ENCODE measurements at regions not wholly inside any gene's neighbourhood (a gene's known extent, or its start where the extent isn't known, plus 50 kb on each side); places are given as distances from the start of the nearest gene placed in this dataset.

DNA sequence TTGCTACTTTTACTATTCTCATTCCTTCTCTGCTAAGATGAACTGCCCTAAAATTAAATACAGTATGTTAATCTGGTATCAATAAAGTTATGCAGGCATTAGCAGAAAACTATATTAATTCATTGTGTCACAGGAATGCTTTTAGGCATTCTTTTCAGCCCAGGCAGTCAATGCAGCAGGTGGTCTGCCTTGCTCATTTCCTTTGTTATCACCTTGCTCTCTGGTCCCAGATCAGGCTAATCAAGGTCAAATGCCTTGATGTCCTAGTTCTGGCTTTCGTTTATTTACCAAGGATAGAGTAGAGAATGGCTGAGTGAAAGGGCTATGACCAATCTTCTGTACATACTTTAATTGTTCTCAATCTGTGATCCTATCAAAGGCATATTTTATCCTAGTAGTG lies 1023.6 kb downstream of the TMEM182 start:
- Histone ChIP-seq H3K9me3 (ENCODE audit: control insufficient read depth, low read length) (no peaks in the 10 kb centered on the region), H3K9ac (ENCODE audit: low read length) (no peak overlapping the region), H3K4me3 (ENCODE audit: low read length) (no peak overlapping the region), H3K36me3 (ENCODE audit: control insufficient read depth, insufficient read depth, low read length, severe bottlenecking) (no peaks in the 10 kb centered on the region), H3K27me3 (replicated peaks; ENCODE audit: control insufficient read depth, insufficient read depth, low read length) (no peaks in the 10 kb centered on the region), H3K4me1 (ENCODE audit: control insufficient read depth, insufficient read depth, low read length) (no peaks in the 10 kb centered on the region)
- no peak for DNase-seq (ENCODE audit: low read depth)

- no peak for DNase-seq (ENCODE audit: low read depth)
- Histone ChIP-seq H3K9me3 (ENCODE audit: control insufficient read depth, low read length) (no peaks in the 10 kb centered on the region), H3K27me3 (replicated peaks; ENCODE audit: control insufficient read depth, insufficient read depth, low read length) (no peaks in the 10 kb centered on the region), H3K9ac (ENCODE audit: low read length) (no peak overlapping the region), H3K4me1 (ENCODE audit: control insufficient read depth, insufficient read depth, low read length) (no peaks in the 10 kb centered on the region), H3K4me3 (ENCODE audit: low read length) (no peak overlapping the region), H3K36me3 (ENCODE audit: control insufficient read depth, insufficient read depth, low read length, severe bottlenecking) (no peaks in the 10 kb centered on the region)
Observed at GRCh38 chr2:103785956-103786355, 1024.1 kb downstream of the TMEM182 start.

DNA sequence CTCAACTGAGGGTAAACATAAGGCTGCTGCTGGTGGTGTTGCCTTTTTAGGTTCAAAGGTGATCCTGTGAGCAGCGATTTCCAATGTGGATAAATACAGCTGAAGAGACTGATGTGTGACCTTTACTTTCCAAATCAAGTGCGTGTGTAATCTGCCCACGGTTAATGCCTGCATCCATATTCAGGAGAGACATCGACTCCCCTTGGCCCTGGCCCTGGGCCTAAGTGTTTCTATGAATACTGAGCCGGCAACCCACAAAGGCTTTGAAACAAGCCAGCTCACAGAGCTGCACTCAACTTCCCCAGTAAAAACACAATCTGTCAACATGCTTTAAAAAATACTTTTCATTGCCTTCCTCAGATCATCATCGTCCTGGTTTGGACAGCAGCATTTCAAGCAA lies 1026.6 kb downstream of the TMEM182 start:
- Histone ChIP-seq H3K36me3 (ENCODE audit: control insufficient read depth, insufficient read depth, low read length, severe bottlenecking) (no peaks in the 10 kb centered on the region), H3K27me3 (replicated peaks; ENCODE audit: control insufficient read depth, insufficient read depth, low read length) (no peaks in the 10 kb centered on the region), H3K9me3 (ENCODE audit: control insufficient read depth, low read length) (no peaks in the 10 kb centered on the region), H3K4me3 (ENCODE audit: low read length) (no peak overlapping the region), H3K9ac (ENCODE audit: low read length) (no peak overlapping the region), H3K4me1 (ENCODE audit: control insufficient read depth, insufficient read depth, low read length) (no peaks in the 10 kb centered on the region)
- no peak for DNase-seq (ENCODE audit: low read depth)

- no peaks in the 10 kb centered on the region for H3K4me1 ChIP-seq (ENCODE audit: control insufficient read depth, insufficient read depth, low read length)
Observed at GRCh38 chr2:103788951-103789350, 1027.1 kb downstream of the TMEM182 start.

DNA sequence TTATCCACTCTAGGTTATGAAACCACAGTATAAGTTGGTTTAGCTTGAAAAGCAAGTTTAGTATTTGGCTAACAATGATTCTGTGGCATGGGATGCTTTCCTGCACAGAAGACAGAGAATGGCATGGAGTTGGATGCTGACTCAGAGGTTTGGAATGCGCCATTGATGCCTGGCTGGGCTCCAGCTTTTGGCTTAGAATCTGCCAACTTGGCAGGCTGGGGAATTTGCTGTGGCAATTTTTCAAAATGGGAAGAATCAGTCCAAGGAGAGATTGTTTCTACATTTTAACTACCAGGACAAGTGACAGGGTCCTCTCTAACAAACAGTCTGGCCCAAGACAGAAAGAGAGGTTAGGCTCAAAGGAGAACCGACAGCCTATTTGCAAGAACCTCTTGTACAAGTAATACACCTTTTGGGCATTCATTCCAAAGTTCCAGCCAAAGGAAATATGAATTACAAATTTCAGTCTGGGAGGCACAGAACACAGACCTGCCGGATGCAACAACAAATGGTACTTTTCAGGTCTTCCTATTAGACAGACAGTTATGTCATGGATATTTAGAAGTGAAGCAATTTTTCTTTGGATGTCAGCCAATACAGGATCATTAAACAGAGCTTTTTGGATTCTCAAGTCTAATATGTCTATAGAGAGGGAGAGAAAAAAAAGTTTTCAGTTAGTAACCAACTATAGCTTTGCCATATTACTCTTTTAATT lies 1027.7 kb downstream of the TMEM182 start:
- Histone ChIP-seq H3K4me3 (ENCODE audit: low read length) (no peak overlapping the region), H3K27me3 (replicated peaks; ENCODE audit: control insufficient read depth, insufficient read depth, low read length) (no peaks in the 10 kb centered on the region), H3K36me3 (ENCODE audit: control insufficient read depth, insufficient read depth, low read length, severe bottlenecking) (no peaks in the 10 kb centered on the region), H3K9me3 (ENCODE audit: control insufficient read depth, low read length) (no peaks in the 10 kb centered on the region), H3K4me1 (ENCODE audit: control insufficient read depth, insufficient read depth, low read length) (no peaks in the 10 kb centered on the region), H3K9ac (ENCODE audit: low read length) (no peak overlapping the region)
- no peak for DNase-seq (ENCODE audit: low read depth)

More at GRCh38 chr2:103788951-103789350, 1027.1 kb downstream of the TMEM182 start:
- Histone ChIP-seq H3K4me3 (ENCODE audit: low read length) (no peak overlapping the region), H3K27me3 (replicated peaks; ENCODE audit: control insufficient read depth, insufficient read depth, low read length) (no peaks in the 10 kb centered on the region), H3K9me3 (ENCODE audit: control insufficient read depth, low read length) (no peaks in the 10 kb centered on the region), H3K36me3 (ENCODE audit: control insufficient read depth, insufficient read depth, low read length, severe bottlenecking) (no peaks in the 10 kb centered on the region), H3K9ac (ENCODE audit: low read length) (no peak overlapping the region)
- no peak for DNase-seq (ENCODE audit: low read depth)

DNA sequence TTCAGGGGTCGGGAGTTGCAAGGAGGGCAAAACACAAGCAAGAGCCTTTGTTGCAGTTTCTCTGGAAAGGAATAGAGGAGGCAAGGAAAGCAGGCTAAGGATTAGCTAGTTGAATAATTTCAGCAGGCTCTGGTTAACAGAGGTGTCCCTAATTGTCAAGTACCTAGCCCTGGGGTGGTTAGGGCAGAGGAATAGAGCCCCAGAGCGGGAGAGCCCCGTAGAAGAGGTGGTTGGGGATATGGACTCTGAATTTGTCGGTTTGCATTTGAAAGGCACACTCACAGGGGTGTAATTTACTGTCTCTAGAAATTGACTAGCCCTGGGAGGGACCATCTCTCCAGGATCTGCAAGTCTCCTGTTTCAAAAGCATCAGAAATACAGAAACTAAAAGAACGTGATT lies 1030.2 kb downstream of the TMEM182 start:
- no peaks in the 10 kb centered on the region for H3K36me3 ChIP-seq (ENCODE audit: control insufficient read depth, insufficient read depth, low read length, severe bottlenecking)
- DNase-seq (ENCODE audit: low read depth): no peak
- no peaks in the 10 kb centered on the region for H3K4me1 ChIP-seq (ENCODE audit: control insufficient read depth, insufficient read depth, low read length)
- no peak overlapping the region for H3K4me3 ChIP-seq (ENCODE audit: low read length)
- no peaks in the 10 kb centered on the region for H3K9me3 ChIP-seq (ENCODE audit: control insufficient read depth, low read length)
- H3K9ac ChIP-seq (ENCODE audit: low read length): no peak overlapping the region
- H3K27me3 ChIP-seq (replicated peaks; ENCODE audit: control insufficient read depth, insufficient read depth, low read length): no peaks in the 10 kb centered on the region

GRCh38 chr2:103798291-103798690 lies 1036.5 kb downstream of the TMEM182 start:
- no peak for DNase-seq (ENCODE audit: low read depth)
- no peak overlapping the region for H3K4me3 ChIP-seq (ENCODE audit: low read length)
- H3K9me3 ChIP-seq (ENCODE audit: control insufficient read depth, low read length): no peaks in the 10 kb centered on the region
- H3K36me3 ChIP-seq (ENCODE audit: control insufficient read depth, insufficient read depth, low read length, severe bottlenecking): no peaks in the 10 kb centered on the region
- no peak overlapping the region for H3K9ac ChIP-seq (ENCODE audit: low read length)
- H3K27me3 ChIP-seq (replicated peaks; ENCODE audit: control insufficient read depth, insufficient read depth, low read length): no peaks in the 10 kb centered on the region
- H3K4me1 ChIP-seq (ENCODE audit: control insufficient read depth, insufficient read depth, low read length): no peaks in the 10 kb centered on the region

DNA sequence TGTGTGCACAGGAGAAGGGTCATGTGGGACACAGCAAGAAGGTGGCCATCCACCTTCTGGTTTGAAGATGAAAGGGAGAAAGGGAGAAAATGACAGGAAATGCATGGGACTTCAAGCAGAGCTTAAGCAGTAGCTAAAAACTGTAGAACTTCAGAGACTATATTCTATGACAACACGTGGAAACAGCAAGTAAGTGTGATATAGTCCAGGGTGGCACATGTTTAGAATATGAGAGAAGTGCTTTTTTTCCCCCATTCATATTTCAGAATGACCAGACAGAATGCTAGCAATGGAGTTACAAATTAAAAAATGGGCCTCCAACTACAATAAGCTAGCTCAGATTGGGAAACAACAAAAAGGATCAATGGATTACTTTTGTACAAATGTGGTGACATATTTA lies 1042.2 kb downstream of the TMEM182 start:
- Histone ChIP-seq H3K9me3 (ENCODE audit: control insufficient read depth, low read length) (no peaks in the 10 kb centered on the region), H3K4me3 (ENCODE audit: low read length) (no peak overlapping the region), H3K27me3 (replicated peaks; ENCODE audit: control insufficient read depth, insufficient read depth, low read length) (no peaks in the 10 kb centered on the region), H3K36me3 (ENCODE audit: control insufficient read depth, insufficient read depth, low read length, severe bottlenecking) (no peaks in the 10 kb centered on the region), H3K4me1 (ENCODE audit: control insufficient read depth, insufficient read depth, low read length) (no peaks in the 10 kb centered on the region), H3K9ac (ENCODE audit: low read length) (no peak overlapping the region)
- DNase-seq (ENCODE audit: low read depth): no peak

GRCh38 chr2:103805746-103806145 lies 1043.9 kb downstream of the TMEM182 start:
- H3K27me3 ChIP-seq (replicated peaks; ENCODE audit: control insufficient read depth, insufficient read depth, low read length): no peaks in the 10 kb centered on the region
- no peak for DNase-seq (ENCODE audit: low read depth)
- H3K36me3 ChIP-seq (ENCODE audit: control insufficient read depth, insufficient read depth, low read length, severe bottlenecking): no peaks in the 10 kb centered on the region
- H3K4me1 ChIP-seq (ENCODE audit: control insufficient read depth, insufficient read depth, low read length): no peaks in the 10 kb centered on the region
- H3K4me3 ChIP-seq (ENCODE audit: low read length): no peak overlapping the region
- H3K9me3 ChIP-seq (ENCODE audit: control insufficient read depth, low read length): no peaks in the 10 kb centered on the region
- H3K9ac ChIP-seq (ENCODE audit: low read length): no peak overlapping the region

DNA sequence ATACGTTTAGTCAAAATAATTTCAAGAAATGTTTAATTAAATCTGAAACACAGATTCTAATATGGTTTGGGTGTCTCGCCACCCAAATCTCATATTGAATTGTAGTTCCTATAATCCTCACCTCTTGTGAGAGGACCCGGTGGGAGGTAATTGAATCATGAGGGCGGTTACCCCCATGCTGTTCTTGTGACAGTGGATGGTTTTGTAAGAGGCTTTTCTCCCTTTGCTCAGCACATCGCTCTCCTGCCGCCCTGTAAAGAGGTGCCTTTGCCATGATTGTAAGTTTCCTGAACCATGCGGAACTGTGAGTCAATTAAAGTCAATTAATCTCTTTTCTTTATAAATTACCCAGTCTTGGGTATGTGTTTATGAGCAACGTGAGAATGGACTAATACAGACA lies 1045.1 kb upstream of the POU3F3 start:
- no peak overlapping the region for H3K4me3 ChIP-seq (ENCODE audit: low read length)
- H3K9ac ChIP-seq (ENCODE audit: low read length): no peak overlapping the region
- DNase-seq (ENCODE audit: low read depth): no peak
- no peaks in the 10 kb centered on the region for H3K4me1 ChIP-seq (ENCODE audit: control insufficient read depth, insufficient read depth, low read length)
- H3K9me3 ChIP-seq (ENCODE audit: control insufficient read depth, low read length): no peaks in the 10 kb centered on the region
- H3K36me3 ChIP-seq (ENCODE audit: control insufficient read depth, insufficient read depth, low read length, severe bottlenecking): no peaks in the 10 kb centered on the region
- H3K27me3 ChIP-seq (replicated peaks; ENCODE audit: control insufficient read depth, insufficient read depth, low read length): no peaks in the 10 kb centered on the region

DNA sequence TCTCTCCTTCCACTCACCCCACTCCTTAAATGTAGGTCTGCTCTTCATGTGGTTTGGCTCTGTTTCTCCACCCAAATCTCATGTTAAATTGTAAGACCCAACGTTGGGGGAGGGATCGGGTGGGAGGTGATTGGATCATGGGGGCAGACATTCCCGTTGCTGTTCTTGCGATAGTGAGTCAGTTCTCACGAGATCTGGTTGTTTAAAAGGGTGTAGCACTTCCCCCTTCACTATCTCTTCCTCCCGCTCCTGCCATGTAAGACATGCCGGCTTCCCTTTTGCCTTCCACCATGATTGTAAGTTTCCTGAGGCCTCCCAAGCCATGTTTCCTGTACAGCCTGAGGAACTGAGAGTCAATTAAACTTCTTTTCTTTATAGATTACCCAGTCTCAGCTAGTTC lies 1044.5 kb upstream of the POU3F3 start:
- Histone ChIP-seq H3K4me1 (ENCODE audit: control insufficient read depth, insufficient read depth, low read length) (no peaks in the 10 kb centered on the region), H3K4me3 (ENCODE audit: low read length) (no peak overlapping the region), H3K9ac (ENCODE audit: low read length) (no peak overlapping the region), H3K27me3 (replicated peaks; ENCODE audit: control insufficient read depth, insufficient read depth, low read length) (no peaks in the 10 kb centered on the region), H3K36me3 (ENCODE audit: control insufficient read depth, insufficient read depth, low read length, severe bottlenecking) (no peaks in the 10 kb centered on the region), H3K9me3 (ENCODE audit: control insufficient read depth, low read length) (no peaks in the 10 kb centered on the region)
- no peak for DNase-seq (ENCODE audit: low read depth)

DNA sequence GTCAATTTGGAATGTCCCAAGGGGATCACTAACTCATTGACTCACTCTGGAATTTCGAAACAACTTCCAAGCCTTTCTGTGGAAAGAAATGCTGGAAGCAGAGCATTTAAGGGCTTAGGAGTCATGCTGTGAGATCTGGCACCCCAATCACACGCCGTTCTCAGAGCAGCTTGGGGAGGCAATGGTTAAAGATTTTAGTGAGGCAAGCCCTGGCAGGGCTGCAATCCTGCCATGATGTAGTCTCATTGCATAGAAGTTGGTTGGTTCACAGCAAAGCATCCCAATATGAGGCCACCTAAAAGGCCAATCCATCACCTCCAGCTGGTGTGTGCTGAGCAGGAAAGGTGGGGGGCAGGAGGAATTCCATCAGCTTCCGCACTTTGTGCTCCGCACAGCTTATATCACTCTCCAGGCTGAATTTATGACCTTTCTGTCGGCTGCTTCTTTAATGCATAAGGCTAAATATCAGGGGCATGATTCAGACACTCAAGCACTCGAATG lies 1043.9 kb upstream of the POU3F3 start:
- Histone ChIP-seq H3K36me3 (ENCODE audit: control insufficient read depth, insufficient read depth, low read length, severe bottlenecking) (no peaks in the 10 kb centered on the region), H3K4me1 (ENCODE audit: control insufficient read depth, insufficient read depth, low read length) (no peaks in the 10 kb centered on the region), H3K4me3 (ENCODE audit: low read length) (no peak overlapping the region), H3K9me3 (ENCODE audit: control insufficient read depth, low read length) (no peaks in the 10 kb centered on the region), H3K27me3 (replicated peaks; ENCODE audit: control insufficient read depth, insufficient read depth, low read length) (no peaks in the 10 kb centered on the region), H3K9ac (ENCODE audit: low read length) (no peak overlapping the region)
- DNase-seq (ENCODE audit: low read depth): no peak
